Parathyroid adenoma (tissue), 2 donors: ENCODE measurements at regions not wholly inside any gene's neighbourhood (a gene's known extent, or its start where the extent isn't known, plus 50 kb on each side); places are given as distances from the start of the nearest gene placed in this dataset.
"Not testable (repeated sequence)": the region's sequence is repeated elsewhere in the genome, so short reads cannot be mapped to it uniquely, and the experiment has no call there.

Experiments used
- H2AFZ ChIP-seq: fragments of 300-600 bp; sonication (generic); one replicate; pipeline ENCODE4 v1.7.0; 2017; ENCODE audit warnings: antibody characterized with exemption, mild to moderate bottlenecking
- H3K27ac ChIP-seq: fragments of 300-600 bp; sonication (generic); one replicate; pipeline ENCODE4 v1.7.0; 2017
- H3K27me3 ChIP-seq: fragments of 300-600 bp; sonication (generic); one replicate; pipeline ENCODE4 v1.7.0; 2017; ENCODE audit warnings: low read length; ENCODE audit not compliant: control insufficient read depth, insufficient read depth
- H3K36me3 ChIP-seq: fragments of 300-600 bp; sonication (generic); one replicate; pipeline ENCODE4 v1.7.0; 2017; ENCODE audit warnings: low read length; ENCODE audit not compliant: control insufficient read depth, insufficient read depth
- H3K4me1 ChIP-seq: fragments of 300-600 bp; sonication (generic); one replicate; pipeline ENCODE4 v1.7.0; 2017; ENCODE audit warnings: control low read depth
- H3K4me2 ChIP-seq: fragments of 300-600 bp; sonication (generic); one replicate; pipeline ENCODE4 v1.7.0; 2017; ENCODE audit warnings: low read length
- H3K4me3 ChIP-seq: fragments of 300-600 bp; sonication (generic); one replicate; pipeline ENCODE4 v1.7.0; 2017; ENCODE audit warnings: low read depth, low read length
- H3K79me2 ChIP-seq: fragments of 300-600 bp; sonication (generic); one replicate; pipeline ENCODE4 v1.7.0; 2017; ENCODE audit warnings: control low read depth
- H3K9ac ChIP-seq: fragments of 300-600 bp; sonication (generic); one replicate; pipeline ENCODE4 v1.7.0; 2017; ENCODE audit warnings: mild to moderate bottlenecking
- H3K9me3 ChIP-seq: fragments of 300-600 bp; sonication (generic); one replicate; pipeline ENCODE4 v1.7.0; 2017; ENCODE audit warnings: low read length; ENCODE audit not compliant: control insufficient read depth
- CTCF ChIP-seq: fragments of 300-600 bp; sonication (generic); IDR thresholded peaks from one replicate; pipeline ENCODE4 v1.7.0; 2017; ENCODE audit warnings: antibody characterized with exemption, mild to moderate bottlenecking
- donor health status: primary hyperparathyroidism.

GRCh38 chr5:92841604-92842155 is 739.3 kb downstream of the NR2F1-AS1 start:
- Histone ChIP-seq H3K79me2 (no peaks in the 10 kb centered on the region), H2AFZ (no peak overlapping the region), H3K27ac (no peak overlapping the region), H3K9ac (no peak overlapping the region), H3K4me2 (no peak overlapping the region), H3K9me3 (no peaks in the 10 kb centered on the region), H3K4me1 (no peaks in the 10 kb centered on the region), H3K36me3 (no peaks in the 10 kb centered on the region), H3K27me3 (no peaks in the 10 kb centered on the region), H3K4me3 (no peak overlapping the region)
- no peak for TF ChIP-seq CTCF

GRCh38 chr5:92838253-92838652 is 742.8 kb downstream of the NR2F1-AS1 start:
- no peak for TF ChIP-seq CTCF
- Histone ChIP-seq H3K36me3 (no peaks in the 10 kb centered on the region), H3K9me3 (no peaks in the 10 kb centered on the region), H3K4me1 (no peaks in the 10 kb centered on the region), H3K27ac (no peak overlapping the region), H3K4me2 (no peak overlapping the region), H3K9ac (no peak overlapping the region), H2AFZ (no peak overlapping the region), H3K4me3 (no peak overlapping the region), H3K27me3 (no peaks in the 10 kb centered on the region), H3K79me2 (no peaks in the 10 kb centered on the region)

- Histone ChIP-seq H3K79me2 (no peaks in the 10 kb centered on the region), H3K4me1 (no peaks in the 10 kb centered on the region), H2AFZ (no peak overlapping the region), H3K27me3 (no peaks in the 10 kb centered on the region), H3K9me3 (no peaks in the 10 kb centered on the region), H3K4me3 (no peak overlapping the region), H3K4me2 (no peak overlapping the region), H3K9ac (no peak overlapping the region), H3K36me3 (no peaks in the 10 kb centered on the region), H3K27ac (no peak overlapping the region)
- no peak for TF ChIP-seq CTCF
These were observed 743.9 kb downstream of the NR2F1-AS1 start for GRCh38 chr5:92836855-92837755.

- no peak overlapping the region for H3K4me2 ChIP-seq
- no peak overlapping the region for H3K27ac ChIP-seq
- H3K4me3 ChIP-seq: no peak overlapping the region
- no peaks in the 10 kb centered on the region for H3K4me1 ChIP-seq
- no peaks in the 10 kb centered on the region for H3K79me2 ChIP-seq
- no peaks in the 10 kb centered on the region for H3K36me3 ChIP-seq
- no peak for TF ChIP-seq CTCF
- H2AFZ ChIP-seq: no peak overlapping the region
- H3K27me3 ChIP-seq: no peaks in the 10 kb centered on the region
- H3K9ac ChIP-seq: no peak overlapping the region
- no peaks in the 10 kb centered on the region for H3K9me3 ChIP-seq
These were observed 745.3 kb downstream of the NR2F1-AS1 start for GRCh38 chr5:92835712-92836111.

GRCh38 chr5:92823551-92823950 is 757.5 kb downstream of the NR2F1-AS1 start:
- not testable (repeated sequence) for H2AFZ ChIP-seq, H3K36me3 ChIP-seq, H3K79me2 ChIP-seq, H3K27ac ChIP-seq, H3K4me3 ChIP-seq, H3K27me3 ChIP-seq, H3K4me1 ChIP-seq, H3K9me3 ChIP-seq, H3K4me2 ChIP-seq, H3K9ac ChIP-seq
